Ovary (tissue), 7 donors: ENCODE measurements at regions not wholly inside any gene's neighbourhood (a gene's known extent, or its start where the extent isn't known, plus 50 kb on each side); places are given as distances from the start of the nearest gene placed in this dataset.

ENCODE experiments used
- DNase-seq, 5 donors: peaks; one replicate each; pipeline ENCODE4 v3.0.0-alpha.2; 2019 to 2020
- H3K27ac ChIP-seq, 2 donors: fragments of 200-600 bp; one replicate each; pipeline versions ENCODE4 v1.5.1 to v1.8.0; 2019 to 2022
- H3K27me3 ChIP-seq: fragments of 200-600 bp; one replicate; pipeline ENCODE4 v1.8.0; 2022
- H3K36me3 ChIP-seq: fragments of 200-600 bp; sonication (generic); one replicate; pipeline ENCODE4 v1.5.1; 2019
- H3K4me1 ChIP-seq: one replicate; pipeline ENCODE4 v1.8.1; 2013; ENCODE audit warnings: mild to moderate bottlenecking, moderate library complexity; ENCODE audit not compliant: insufficient read depth
- H3K4me3 ChIP-seq: fragments of 200-600 bp; sonication (generic); one replicate; pipeline ENCODE4 v1.5.1; 2017
- H3K9me3 ChIP-seq, 2 donors: fragments of 200-600 bp in 1 of 2; sonication (generic) in 1 of 2; one replicate each; pipeline versions ENCODE4 v1.5.1 to v1.8.1; 2013 to 2019; ENCODE audit warnings: mild to moderate bottlenecking in 1 of 2, moderate library complexity in 1 of 2
- EP300 ChIP-seq: sonication (generic); formaldehyde crosslinking; IDR thresholded peaks from one replicate; pipeline ENCODE4 v1.6.1; 2017; ENCODE audit warnings: antibody characterized with exemption
- POLR2A ChIP-seq: fragments of 450-650 bp; IDR thresholded peaks from one replicate; pipeline ENCODE4 v1.6.1; 2017; ENCODE audit warnings: antibody characterized with exemption, mild to moderate bottlenecking, moderate library complexity
- WGBS, 3 donors: extraction: QIAGEN DNeasy Blood & Tissue Kit in 1 of 3; methylation state at CpG; one replicate each; pipeline versions ENCODE4 v1.1.5 to v1.1.7; 2013 to 2017; 5-methylcytosine and 5-hydroxymethylcytosine counted together
- intact Hi-C, 4 donors: fragments of 100-400 bp; cut with DNase I; formaldehyde crosslinking; loops; one replicate each; pipeline versions ENCODE4 v1.11.0 to v1.15.1; 2022 to 2023
- TF ChIP-seq, protein P1 (sequence below), 3 donors: fragments of 450-650 bp in 2 of 3; fragments of 200-600 bp in 1 of 3; IDR thresholded peaks; one replicate each; pipeline versions ENCODE4 v1.5.1 to v1.8.0; 2016 to 2022; ENCODE audit warnings: antibody characterized with exemption in 3 of 3, mild to moderate bottlenecking in 1 of 3
- donor health status: DM: no; HTN: no; CAD: no; lungs with moderate emphysema.
- donor health status: DM: no; HTN: no; CAD: no.
- donor health status: Bipolar disorder and iron deficiency.
- donor health status: DM: no; HTN: no; CAD: no.
- donor health status: DM: yes; HTN: yes; CAD: no.

DNA sequence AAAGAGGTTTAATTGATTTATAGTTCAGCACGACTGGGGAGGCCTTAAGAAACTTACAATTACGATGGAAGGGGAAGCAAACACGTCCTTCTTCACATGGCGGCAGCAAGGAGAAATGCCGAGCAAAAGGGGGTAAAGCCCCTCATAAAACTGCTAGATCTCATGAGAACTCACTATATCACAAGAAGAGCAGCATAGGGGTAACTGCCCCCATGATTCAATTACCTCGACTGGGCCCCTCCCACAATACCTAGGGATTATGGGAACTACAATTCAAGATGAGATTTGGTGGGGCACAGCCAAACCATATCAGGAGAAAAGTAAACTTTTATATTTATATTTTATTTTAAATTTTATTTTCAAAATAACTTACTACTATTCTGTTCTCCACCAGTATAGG, 272.0 kb downstream of the MYCN start:
- Histone ChIP-seq H3K9me3 (no peaks in the 10 kb centered on the region), H3K36me3 (no peaks in the 10 kb centered on the region), H3K27ac (no peak overlapping the region), H3K4me3 (no peak overlapping the region), H3K4me1 (no peaks in the 10 kb centered on the region), H3K27me3 (no peaks in the 10 kb centered on the region)
- no peak for DNase-seq
- 84 to 85% (median 84%) methylated on average over 6 of the region's 6 CpGs for WGBS, 3 donors
- intact Hi-C loops: no loop called here
- TF ChIP-seq EP300 (no peak), POLR2A (no peak)
- TF ChIP-seq, protein P1, sequence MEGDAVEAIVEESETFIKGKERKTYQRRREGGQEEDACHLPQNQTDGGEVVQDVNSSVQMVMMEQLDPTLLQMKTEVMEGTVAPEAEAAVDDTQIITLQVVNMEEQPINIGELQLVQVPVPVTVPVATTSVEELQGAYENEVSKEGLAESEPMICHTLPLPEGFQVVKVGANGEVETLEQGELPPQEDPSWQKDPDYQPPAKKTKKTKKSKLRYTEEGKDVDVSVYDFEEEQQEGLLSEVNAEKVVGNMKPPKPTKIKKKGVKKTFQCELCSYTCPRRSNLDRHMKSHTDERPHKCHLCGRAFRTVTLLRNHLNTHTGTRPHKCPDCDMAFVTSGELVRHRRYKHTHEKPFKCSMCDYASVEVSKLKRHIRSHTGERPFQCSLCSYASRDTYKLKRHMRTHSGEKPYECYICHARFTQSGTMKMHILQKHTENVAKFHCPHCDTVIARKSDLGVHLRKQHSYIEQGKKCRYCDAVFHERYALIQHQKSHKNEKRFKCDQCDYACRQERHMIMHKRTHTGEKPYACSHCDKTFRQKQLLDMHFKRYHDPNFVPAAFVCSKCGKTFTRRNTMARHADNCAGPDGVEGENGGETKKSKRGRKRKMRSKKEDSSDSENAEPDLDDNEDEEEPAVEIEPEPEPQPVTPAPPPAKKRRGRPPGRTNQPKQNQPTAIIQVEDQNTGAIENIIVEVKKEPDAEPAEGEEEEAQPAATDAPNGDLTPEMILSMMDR (IDR thresholded peaks at IDR 0.05): no peak

DNA sequence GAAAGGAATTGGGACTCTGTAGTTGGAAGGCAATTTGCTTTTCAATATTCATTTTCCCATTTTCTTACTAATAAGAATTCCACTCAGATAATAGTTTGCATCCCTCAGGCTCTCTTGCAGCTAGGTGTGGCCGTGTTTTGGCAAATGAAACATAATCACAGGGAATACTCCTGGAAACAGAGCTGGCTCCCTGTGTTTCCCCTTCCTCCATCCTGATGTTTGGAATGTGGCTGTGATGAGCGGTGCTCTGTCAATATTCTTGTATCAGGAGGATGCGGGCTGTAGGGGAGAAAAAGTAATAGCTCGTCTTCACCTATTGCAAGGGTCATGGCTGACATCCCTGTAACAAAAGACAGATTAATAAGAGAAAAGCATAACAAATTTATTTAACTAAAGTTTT, 271.0 kb downstream of the MYCN start:
- no peak overlapping the region for H3K4me3 ChIP-seq
- no peaks in the 10 kb centered on the region for H3K4me1 ChIP-seq
- TF ChIP-seq, protein P1 (IDR thresholded peaks at IDR 0.05): no peak
- TF ChIP-seq POLR2A (no peak), EP300 (no peak)
- no peaks in the 10 kb centered on the region for H3K9me3 ChIP-seq
- WGBS, 3 donors: 49 to 68% (median 50%) methylated on average over 4 of the region's 4 CpGs
- no peak overlapping the region for H3K27ac ChIP-seq
- DNase-seq: no peak
- H3K36me3 ChIP-seq: no peaks in the 10 kb centered on the region
- no peaks in the 10 kb centered on the region for H3K27me3 ChIP-seq
- intact Hi-C loops: no loop called here

DNA sequence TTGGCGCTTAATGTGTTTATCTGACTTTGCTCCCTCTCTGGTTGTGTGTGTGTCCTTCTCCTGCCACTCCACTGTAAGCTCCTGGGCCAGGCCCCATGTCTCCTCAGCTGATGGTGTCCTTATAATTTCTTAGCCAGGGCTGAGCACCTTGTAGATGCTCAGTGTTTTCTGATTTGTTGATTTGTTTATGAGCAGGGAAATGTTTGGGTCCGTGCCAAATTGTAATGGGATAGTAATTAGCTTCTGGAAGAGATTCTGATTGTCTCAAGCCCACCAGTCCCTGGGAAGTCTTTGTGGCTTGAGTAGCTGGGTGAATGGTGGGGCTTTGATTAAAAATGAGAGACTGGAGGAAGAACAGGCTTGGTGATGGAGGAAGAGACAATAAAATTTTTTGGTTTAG, 270.5 kb downstream of the MYCN start:
- Histone ChIP-seq H3K4me1 (no peaks in the 10 kb centered on the region), H3K4me3 (no peak overlapping the region), H3K9me3 (no peaks in the 10 kb centered on the region), H3K27me3 (no peaks in the 10 kb centered on the region), H3K36me3 (no peaks in the 10 kb centered on the region), H3K27ac (no peak overlapping the region)
- TF ChIP-seq, protein P1 (IDR thresholded peaks at IDR 0.05): no peak
- no peak for TF ChIP-seq EP300
- TF ChIP-seq POLR2A: no peak
- no peak for DNase-seq
- 76 to 78% (median 77%) methylated on average over 2 of the region's 2 CpGs for WGBS, 3 donors
- intact Hi-C loops: no loop called here

DNA sequence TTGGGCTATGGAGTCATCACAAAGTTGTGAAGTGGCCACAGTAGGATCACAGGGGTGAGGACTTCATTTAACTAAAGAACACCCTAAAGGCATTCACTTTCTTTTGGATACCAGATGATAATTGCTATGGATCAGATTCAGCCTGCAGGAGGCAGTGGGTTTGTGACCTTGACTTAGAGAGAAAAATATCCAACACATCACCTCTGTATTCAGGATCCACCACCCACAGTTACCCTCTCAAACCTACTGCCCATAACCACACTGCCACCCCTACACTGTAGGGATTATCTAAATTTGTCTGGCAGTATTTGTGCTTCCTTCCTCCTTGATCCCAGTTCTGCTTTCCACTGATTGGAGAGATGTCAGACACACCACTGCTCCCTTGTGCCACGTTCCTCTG, 269.4 kb downstream of the MYCN start:
- Histone ChIP-seq H3K36me3 (no peaks in the 10 kb centered on the region), H3K27me3 (no peaks in the 10 kb centered on the region), H3K4me1 (no peaks in the 10 kb centered on the region), H3K27ac (no peak overlapping the region), H3K4me3 (no peak overlapping the region), H3K9me3 (no peaks in the 10 kb centered on the region)
- TF ChIP-seq, protein P1 (IDR thresholded peaks at IDR 0.05): no peak
- TF ChIP-seq POLR2A (no peak), EP300 (no peak)
- DNase-seq: no peak
- intact Hi-C loops: no loop called here
- WGBS, 3 donors: 56 to 73% (median 65%) methylated on average over 1 of the region's 1 CpG

DNA sequence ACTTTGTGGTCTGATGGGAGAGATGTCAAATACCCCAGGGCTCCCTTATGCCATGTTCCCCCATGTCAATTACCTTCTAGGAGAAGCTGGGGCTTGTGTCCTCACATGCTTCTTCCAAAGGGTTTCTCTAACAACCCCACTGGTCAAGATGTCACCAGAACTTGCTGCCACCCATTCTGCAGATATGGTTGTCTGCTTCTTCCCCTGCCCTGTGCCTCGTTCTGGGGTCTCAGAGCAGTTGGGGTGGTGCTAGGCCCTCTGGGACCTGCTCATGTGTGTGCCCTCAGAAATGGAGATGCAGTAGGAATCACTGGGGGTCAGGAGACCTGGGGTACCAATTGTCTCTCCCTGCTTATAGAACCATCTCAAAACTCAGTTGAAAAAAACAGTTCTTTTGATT, 268.6 kb downstream of the MYCN start:
- H3K9me3 ChIP-seq: no peaks in the 10 kb centered on the region
- no peaks in the 10 kb centered on the region for H3K36me3 ChIP-seq
- H3K4me1 ChIP-seq: no peaks in the 10 kb centered on the region
- H3K4me3 ChIP-seq: no peak overlapping the region
- TF ChIP-seq EP300 (no peak), POLR2A (no peak)
- TF ChIP-seq, protein P1 (IDR thresholded peaks at IDR 0.05): no peak
- H3K27me3 ChIP-seq: no peaks in the 10 kb centered on the region
- 67 to 100% (median 79%) methylated on average over 1 of the region's 1 CpG for WGBS, 3 donors
- intact Hi-C loops: no loop called here
- DNase-seq: no peak
- no peak overlapping the region for H3K27ac ChIP-seq
